Cardiac fibroblast (primary cell): ENCODE measurements at regions not wholly inside any gene's neighbourhood (a gene's known extent, or its start where the extent isn't known, plus 50 kb on each side); places are given as distances from the start of the nearest gene placed in this dataset.

Experiments
- DNase-seq, 2 donors: peaks; one replicate each; pipeline versions ENCODE4 v3.0.0 to v3.0.0-alpha.2; 2010; ENCODE audit warnings: low read depth in 2 of 2
- H3K4me3 ChIP-seq, 2 donors: replicated peaks in 1 of 2; 1 replicate in 1 of 2; 2 replicates in 1 of 2; pipeline ENCODE4 v1.5.1; 2011; ENCODE audit warnings: low read depth in 2 of 2, low read length in 2 of 2, mild to moderate bottlenecking in 2 of 2, moderate library complexity in 1 of 2
- CTCF ChIP-seq: IDR thresholded peaks from one replicate; pipeline ENCODE4 v1.5.1; 2011; ENCODE audit warnings: low read depth, mild to moderate bottlenecking, low read length, inconsistent platforms

GRCh38 chr17:77444628-77444983, 303.8 kb downstream of the SEC14L1 start:
- H3K4me3 ChIP-seq = no peak overlapping the region
- peak; percentile 54 to 83 for DNase-seq
- no peak for TF ChIP-seq CTCF

- no peak overlapping the region for H3K4me3 ChIP-seq
- DNase-seq = peak in 1 of 2 donors; percentile 88
- TF ChIP-seq CTCF = no peak
These were observed 304.4 kb downstream of the SEC14L1 start for GRCh38 chr17:77444984-77445759.

GRCh38 chr17:77445760-77446532, 305.2 kb downstream of the SEC14L1 start:
- DNase-seq = peak in 1 of 2 donors; percentile 74
- no peak overlapping the region for H3K4me3 ChIP-seq
- no peak for TF ChIP-seq CTCF

GRCh38 chr17:77446940-77447634, 306.3 kb downstream of the SEC14L1 start:
- DNase-seq = no peak
- TF ChIP-seq CTCF = no peak
- H3K4me3 ChIP-seq = no peak overlapping the region

- no peak for TF ChIP-seq CTCF
- no peak for DNase-seq
- no peak overlapping the region for H3K4me3 ChIP-seq
These were observed 308.7 kb downstream of the SEC14L1 start for GRCh38 chr17:77449373-77449907.

- DNase-seq = peak; percentile 70 to 78
- peak overlapping the region; percentile 47 to 55 for H3K4me3 ChIP-seq
- TF ChIP-seq CTCF = no peak
These were observed 309.4 kb downstream of the SEC14L1 start for GRCh38 chr17:77449908-77450741.
